KG1 (cell line): ENCODE measurements at regions not wholly inside any gene's neighbourhood (a gene's known extent, or its start where the extent isn't known, plus 50 kb on each side); places are given as distances from the start of the nearest gene placed in this dataset.
"Not testable (repeated sequence)": the region's sequence is repeated elsewhere in the genome, so short reads cannot be mapped to it uniquely, and the experiment has no call there.

ENCODE experiments used
- DNase-seq: peaks from one replicate; lab custom pipeline; 2025; lab: John Stamatoyannopoulos, UW

DNA sequence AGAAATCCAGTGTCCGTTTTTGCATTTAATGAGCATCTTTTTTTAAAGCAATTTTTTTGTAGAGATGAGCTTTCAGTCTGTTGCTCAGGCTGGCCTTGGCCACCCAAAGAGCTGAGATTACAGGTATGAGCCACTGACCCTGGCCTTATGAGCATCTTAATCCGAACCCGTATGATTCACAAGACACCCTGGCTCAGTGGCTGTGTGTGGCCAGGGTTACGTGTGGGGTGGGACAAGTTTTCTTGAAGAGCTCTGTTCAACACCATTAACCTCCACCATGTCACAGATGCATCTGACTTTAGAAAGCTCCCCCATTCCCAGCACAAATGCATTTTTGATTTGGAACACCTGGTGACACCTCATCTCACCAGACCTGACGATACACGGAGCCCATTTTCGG is 166.5 kb upstream of the PITRM1 start:
- no peak for DNase-seq

DNA sequence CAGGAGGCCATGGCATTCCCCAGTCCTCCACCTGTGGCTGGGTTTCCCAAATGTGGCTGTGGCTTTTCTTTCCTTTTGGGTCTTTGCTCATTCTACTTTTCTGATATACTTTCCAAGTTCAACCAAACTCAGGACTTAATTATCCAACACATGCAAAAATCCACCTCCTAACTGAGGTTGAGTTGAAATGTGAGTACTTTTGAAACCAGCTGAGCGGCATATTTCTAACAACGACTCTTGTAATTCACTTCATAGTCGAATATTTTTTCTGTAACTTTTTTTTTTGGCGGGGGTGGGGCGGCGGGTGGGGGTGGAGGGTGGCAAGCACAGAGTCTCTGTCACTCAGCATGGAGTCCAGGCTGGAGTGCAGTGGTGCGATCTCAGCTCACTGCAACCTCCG is 165.2 kb upstream of the PITRM1 start:
- DNase-seq = no peak

DNA sequence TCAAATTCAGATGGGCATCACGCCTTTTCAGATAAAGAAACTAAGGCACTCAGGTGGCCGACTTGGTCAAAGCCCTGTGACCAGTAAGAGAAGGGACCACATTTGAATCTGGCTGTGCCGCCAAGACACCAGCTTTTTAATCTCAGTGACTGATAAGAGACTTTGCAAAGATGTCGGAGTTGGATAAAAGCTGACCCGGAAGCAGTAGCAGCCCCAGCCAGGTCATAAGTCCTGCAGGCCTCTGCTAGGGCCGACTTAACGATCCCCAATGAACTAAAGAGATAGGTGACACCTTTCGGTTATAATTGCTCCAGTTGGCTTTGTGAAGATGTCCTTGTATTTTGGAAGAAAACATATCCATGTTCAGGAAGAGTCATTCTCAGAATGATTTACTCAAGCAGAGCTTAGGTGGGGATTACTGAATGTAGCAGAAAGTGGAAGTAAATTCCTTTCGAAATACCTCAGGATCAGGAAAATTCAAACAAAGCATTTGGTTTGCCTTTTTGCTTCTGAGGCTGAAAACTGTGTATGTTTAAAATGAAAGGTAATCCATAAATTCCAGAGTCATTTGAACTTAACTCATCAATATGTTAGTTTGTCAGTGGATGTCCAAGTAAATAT is 164.2 kb upstream of the PITRM1 start:
- DNase-seq = no peak

DNA sequence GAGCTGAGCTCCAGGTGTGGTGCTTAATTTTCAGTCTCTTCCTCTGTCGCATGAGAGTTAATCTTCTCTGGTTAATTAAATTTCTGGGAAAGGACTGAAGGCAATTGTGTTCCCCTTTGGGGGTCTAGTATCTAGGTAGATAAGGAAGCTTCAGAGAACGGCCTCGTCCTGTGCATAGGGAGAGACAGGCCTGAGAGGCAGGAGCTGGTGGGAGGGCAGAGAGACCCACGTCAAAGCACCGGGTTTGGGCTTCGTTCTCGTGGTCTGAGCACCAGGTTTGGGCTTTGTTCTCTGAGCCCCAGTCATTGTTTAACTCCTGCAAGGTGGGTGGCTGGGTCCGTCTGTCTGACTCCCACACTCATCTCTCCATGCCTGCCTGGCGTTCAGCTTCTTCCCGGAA is 160.8 kb upstream of the PITRM1 start:
- no peak for DNase-seq

DNA sequence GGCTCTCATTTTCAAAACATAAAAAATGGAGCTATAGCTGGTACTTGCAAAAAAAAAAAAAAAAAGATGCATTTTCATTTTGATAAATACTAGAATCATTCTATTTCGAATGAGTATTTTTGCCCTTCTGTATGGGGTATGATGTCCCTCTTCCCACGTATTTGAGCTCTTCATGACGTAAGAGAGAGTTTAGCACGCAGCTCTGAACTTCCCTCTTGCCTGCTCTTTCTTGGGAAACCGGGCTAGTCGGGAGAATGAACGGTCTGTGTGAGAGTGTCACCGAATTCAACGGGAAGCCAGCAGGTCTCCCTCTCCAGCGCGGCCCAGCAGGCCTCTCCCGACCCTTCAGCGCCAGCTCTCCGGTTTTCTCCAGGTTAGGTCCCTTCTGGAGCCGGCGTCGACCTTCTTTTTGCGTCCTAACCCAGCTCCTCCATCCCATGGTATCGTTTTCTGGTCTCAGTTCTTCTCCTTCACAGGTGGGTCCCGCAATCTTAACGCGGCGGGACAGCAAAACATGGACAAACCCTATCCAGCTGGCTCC is 159.2 kb upstream of the PITRM1 start:
- DNase-seq = no peak

DNA sequence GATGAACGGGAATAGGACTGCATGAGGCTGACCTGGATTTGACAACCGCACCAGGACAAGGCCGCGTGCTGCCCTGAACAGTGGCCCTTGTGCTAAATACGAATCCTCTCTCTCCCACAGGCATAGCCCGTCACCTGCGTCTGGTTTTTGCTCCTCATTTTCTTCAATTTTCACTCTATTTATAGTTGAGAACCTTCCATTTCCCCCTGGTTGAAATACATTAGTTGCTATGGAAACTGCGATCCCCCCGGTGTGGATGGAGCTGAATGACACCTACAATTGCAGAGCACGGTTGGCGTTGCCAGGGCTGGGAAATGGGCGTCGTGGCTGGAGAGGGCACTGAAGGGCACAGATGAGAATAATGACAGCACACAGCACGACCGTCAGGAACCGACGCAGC is 158.6 kb upstream of the PITRM1 start:
- no peak for DNase-seq

DNA sequence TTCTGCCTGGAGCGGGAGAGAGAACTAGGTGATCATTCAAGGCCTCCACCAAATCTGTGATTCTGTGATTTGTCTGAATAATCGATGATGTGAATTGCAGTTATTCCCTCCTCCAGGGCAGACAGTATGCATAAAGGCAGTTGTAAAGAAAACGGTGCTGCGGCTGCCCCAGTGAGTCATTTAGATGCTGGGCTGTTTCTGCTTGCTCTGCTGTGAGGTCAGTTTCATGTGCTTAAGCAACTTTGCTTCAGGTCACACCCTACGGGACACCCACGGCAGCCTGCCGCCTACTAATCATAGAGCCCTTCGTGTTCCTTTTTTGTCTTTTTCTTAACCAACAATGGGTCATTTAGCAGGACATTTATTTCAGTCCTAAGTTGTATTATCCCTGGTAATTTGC is 158.1 kb upstream of the PITRM1 start:
- DNase-seq = no peak

DNA sequence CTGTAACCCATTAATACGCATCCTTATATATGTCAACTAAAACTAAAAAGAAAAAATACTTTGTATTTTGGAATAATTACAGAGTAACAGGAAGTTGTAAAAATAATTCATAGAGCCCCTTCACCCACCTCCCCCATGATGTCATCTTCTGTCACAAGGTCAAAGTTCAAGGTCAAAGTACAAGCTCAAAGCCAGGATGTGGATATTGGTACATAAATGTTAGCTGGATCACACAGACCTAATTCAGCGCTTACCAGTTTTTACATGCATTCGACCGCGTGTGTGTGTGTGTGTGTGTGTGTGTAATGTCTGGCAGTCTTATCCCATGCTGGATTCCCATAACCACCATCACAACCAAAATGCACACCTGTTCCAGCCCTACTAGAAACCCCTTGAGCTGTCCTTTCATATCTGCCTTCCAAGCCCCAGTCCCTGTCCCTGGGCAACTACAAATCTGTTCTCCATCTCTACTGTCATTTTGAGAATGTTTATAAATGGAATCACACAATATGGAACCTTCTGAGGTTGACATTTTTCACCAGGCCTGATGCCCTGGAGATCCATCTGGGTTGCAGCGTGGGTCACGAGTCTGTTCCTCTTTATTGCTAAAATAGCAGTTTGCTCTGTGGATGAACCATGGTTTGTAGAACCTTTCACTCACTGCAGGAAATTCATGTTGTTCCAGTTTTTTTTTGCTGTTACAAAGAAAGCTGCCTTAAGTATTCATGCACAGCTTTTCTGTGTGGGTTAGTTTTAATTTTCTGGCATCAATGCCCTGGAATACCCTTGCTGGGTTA is 153.6 kb upstream of the PITRM1 start:
- no peak for DNase-seq

DNA sequence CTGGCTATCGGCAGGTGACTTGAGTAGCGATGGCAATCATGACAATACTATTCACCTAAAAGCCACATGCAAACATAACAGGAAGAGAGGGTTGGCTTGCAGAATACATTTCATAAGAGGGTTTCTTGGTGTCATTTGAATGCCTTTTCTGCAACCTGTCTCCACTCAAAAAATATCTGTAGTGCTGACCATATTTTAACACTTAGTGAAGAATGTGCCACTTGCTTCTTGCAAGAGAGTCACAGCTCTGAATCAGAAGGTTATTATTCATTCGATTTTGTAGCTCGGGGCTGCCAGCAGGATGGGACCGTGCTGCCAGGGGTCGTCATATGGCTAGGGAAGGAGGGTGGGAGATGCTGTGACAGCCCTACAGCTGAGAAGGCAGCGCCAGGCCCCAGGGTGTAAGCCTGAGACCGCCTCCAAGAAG is 152.0 kb upstream of the PITRM1 start:
- no peak for DNase-seq

DNA sequence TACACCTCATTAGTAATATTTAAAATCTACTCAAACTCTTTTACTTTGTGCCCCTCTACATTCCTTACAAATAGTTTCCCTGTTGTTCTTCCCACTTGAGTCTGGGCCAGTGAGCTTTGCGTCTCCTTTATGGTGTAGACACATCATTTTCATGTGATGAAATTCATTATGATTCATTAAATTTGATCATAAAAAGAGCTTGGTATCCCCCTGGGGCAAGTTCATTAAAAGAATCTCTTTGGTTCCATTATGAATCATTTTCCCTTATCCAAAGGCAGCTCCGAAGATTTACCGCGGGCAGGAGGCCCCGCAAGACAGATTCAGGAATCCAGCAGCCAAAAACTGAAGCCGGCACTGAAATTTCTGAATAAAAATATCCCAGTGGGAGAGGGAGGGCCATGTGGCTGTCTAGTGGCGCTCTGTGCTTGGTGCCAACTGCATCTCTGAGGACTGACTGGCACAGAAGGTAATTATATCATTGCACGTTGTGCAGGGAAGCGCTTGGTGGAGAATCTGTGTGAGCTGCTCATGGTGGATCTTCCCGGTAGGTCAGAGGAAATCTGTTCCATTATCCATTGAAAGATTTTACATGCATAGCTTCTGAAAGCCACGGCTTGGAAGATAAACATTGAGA is 151.4 kb upstream of the PITRM1 start:
- no peak for DNase-seq

DNA sequence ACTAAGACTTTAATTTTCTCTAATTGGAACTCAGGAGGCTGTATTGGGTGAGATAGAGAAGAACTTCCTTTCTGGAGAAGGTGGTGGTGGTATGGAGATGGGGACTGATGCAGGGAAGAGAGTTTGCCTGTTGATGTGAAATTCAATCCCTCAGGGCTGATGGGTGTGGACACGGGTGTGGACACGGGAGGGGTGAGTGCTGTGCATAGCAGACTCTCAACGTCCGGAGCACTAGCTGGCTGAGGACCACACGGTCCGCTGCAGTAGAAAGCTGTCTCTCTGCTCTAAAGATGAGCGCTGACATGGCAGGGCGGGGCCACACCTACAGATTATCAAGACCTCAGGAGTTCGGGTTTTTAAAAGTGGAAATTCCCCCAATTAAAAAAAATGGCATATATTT is 148.5 kb upstream of the PITRM1 start:
- no peak for DNase-seq

DNA sequence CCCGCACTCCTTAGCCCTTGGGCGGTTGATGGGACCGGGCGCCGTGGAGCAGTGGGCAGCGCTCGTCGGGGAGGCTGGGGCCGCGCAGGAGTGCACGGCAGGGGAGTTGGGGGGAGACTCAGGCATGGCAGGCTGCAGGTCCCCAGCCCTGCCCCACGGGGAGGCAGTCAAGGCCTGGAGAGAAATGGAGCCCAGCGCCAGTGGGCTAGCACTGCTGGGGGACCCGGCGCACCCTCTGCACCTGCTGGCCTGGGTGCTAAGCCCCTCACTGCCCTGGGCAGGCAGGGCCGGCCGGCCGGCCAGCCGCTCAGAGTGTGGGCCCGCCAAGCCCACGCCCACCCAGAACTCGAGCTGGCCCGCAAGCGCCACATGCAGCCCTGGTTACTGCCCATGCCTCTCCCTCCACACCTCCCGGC is 147.2 kb upstream of the PITRM1 start:
- no peak for DNase-seq

DNA sequence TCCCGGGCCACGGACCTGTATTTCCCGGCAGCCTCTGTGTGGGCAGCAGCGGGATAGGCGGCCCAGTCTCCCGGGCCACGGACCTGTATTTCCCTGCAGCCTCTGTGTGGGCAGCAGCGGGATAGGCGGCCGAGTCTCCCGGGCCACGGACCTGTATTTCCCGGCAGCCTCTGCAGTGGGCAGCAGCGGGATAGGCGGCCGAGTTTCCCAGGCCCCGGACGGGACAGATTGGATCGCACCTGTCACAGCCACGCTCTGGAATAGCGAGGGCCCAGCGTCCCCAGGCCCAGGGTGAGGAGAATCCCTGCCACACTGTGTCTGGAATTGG is 145.9 kb upstream of the PITRM1 start:
- not testable (repeated sequence) for DNase-seq

DNA sequence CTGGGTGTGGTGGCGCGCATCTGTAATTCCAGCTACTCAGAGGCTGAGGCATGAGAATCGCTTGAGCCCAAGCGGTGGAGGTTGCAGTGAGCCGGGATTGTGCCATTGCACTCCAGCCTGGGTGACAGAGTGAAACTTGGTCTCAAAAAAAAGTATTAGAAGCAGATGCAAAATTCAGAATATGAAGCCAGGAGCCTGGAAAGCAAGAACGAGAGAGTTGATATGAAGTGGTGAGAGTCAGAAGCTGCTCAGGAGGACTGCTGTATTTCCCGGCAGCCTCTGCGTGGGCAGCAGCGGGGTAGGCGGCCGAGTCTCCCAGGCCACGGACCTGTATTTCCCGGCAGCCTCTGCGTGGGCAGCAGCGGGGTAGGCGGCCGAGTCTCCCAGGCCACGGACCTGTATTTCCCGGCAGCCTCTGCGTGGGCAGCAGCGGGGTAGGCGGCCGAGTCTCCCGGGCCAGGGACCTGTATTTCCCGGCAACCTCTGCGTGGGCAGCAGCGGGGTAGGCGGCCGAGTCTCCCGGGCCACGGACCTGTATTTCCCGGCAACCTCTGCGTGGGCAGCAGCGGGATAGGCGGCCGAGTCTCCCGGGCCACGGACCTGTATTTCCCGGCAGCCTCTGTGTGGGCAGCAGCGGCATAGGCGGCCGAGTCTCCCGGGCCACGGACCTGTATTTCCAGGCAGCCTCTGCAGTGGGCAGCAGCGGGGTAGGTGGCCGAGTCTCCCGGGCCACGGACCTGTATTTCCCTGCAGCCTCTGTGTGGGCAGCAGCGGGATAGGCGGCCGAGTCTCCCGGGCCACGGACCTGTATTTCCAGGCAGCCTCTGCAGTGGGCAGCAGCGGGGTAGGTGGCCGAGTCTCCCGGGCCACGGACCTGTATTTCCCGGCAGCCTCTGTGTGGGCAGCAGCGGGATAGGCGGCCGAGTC is 145.2 kb upstream of the PITRM1 start:
- DNase-seq = not testable (repeated sequence)

DNA sequence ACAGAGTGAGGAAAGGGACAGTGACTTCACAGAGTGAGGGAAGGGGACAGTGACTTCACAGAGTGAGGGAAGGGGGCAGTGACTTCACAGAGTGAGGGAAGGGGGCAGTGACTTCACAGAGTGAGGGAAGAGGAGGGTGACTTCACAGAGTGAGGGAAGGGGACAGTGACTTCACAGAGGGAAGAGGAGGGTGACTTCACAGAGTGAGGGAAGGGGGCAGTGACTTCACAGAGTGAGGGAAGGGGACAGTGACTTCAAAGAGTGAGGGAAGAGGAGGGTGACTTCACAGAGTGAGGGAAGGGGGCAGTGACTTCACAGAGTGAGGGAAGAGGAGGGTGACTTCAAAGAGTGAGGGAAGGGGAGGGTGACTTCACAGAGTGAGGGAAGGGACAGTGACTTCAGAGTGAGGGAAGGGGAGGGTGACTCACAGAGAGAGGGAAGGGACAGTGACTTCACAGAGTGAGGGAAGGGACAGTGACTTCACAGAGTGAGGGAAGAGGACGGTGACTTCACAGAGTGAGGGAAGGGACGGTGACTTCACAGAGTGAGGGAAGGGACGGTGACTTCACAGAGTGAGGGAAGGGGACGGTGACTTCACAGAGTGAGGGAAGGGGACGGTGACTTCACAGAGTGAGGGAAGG is 142.0 kb upstream of the PITRM1 start:
- DNase-seq = not testable (repeated sequence)

DNA sequence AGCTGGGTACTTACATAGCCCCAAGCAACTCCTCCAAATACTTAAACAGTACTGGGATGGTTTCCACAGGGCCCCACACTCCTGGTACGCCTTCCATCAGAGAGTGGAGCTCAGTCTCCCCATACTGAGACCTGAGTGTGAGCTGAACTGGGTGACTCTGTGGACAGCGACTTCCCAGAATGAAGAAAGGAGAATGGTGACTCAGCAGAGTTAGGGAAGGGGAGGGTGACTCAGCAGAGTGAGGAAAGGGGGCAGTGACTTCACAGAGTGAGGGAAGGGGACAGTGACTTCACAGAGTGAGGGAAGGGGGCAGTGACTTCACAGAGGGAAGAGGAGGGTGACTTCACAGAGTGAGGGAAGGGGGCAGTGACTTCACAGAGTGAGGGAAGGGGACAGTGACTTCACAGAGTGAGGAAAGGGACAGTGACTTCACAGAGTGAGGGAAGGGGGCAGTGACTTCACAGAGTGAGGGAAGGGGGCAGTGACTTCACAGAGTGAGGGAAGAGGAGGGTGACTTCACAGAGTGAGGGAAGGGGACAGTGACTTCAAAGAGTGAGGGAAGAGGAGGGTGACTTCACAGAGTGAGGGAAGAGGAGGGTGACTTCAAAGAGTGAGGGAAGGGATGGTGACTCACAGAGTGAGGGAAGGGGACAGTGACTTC is 141.3 kb upstream of the PITRM1 start:
- not testable (repeated sequence) for DNase-seq

DNA sequence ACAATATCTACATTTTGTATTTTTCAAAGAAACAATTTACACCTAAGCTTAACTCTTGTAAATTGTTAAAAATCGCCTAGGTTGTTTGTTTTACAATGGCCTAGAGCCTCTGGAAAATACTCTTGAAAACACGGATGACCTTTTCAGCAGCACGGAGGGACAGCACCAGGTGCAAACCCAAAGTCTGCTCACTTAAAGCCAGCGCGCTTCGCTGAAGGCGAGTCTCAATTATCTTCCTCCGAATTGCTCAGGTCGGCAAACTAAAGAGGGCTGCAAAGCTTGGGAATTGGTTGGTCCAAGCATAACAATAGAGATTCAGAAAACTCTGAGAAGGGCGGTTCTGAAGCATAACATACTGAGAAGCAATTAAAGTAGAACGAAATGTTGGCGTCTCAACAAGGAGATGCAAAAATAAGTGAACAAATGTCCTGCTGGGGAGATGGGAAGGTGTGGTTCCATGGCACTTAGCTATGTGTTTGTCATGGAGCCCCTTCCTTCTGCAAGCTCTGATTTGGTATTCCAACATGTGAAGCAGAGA is 139.9 kb upstream of the PITRM1 start:
- DNase-seq = no peak

DNA sequence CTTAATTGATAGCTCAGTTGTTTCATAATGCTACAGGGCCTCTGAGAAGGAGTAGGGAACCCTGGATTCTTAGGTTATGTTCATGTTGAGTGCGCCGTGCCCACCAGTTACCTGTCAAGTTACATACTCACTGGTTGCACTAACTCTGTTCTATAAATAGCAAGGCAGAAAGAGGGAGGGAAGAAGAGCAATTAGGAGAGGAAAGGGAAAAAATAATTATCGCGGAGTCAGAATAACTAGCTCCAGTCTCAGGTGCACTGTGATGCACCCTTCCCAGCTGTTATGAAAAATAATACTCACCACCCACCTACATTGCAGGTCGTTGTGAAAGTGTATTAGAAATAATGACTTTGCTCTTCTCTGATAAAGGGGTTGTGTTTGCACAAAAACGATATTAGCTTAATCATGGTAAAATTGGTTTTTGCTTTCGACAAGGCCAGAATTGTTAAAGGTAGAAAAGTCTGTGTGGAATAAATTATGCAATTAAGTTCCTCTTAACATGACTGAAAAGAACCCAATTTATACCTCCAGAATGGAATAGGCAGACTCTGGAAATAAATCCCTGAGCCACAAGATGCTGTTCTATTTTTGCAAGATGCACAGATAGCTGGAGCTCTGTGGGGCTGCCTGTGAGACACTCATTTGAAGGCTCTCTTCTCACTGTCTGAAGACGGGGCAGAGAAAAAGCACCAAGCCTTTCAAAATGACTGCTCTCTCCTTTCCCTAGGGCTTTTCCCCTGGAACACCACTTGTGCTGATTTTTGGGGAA is 137.6 kb upstream of the PITRM1 start:
- no peak for DNase-seq

DNA sequence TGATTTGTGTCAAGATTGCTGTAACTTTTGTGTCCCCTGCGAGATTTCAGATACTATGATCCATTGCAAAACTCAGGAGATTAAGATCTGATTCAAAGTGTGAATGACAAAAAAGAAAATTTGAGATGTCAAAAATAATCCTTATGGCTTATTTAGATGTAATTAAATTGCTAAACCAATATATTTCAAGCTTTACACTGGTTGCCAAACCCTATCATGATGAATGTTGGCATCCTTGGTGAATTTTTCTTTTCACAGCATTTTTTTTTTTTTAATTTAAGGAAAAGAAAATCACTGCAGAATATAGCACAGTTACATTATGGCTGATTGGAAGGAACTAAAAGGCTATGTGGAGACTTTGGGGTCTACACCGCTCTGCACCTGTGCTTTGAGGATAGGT is 133.5 kb upstream of the PITRM1 start:
- no peak for DNase-seq

DNA sequence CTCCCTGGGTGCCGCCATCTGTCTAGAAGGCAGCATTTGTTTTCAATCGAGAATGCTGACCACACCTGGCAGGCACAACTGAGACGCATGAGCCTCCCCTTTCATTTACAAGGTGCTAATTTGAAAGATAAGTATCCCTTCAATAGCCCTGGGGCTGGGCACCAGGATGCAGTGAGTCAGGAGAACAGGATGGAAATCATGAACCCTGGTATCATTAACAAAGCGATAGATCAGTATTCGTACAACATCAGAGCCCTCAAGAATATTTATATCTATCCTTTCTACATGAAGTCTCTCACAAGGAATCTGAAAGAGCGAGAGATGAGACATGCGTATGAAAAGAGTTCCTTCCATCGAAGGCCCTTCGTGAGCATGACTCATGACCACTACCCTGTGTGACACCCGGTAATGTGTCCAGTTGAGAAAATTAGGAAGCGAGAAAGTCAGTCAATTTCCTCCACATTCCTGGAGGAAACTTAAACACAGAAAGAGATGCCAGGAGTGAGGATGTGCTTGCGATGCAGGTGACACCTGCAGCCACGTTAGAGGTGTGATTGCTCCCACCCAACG is 123.1 kb upstream of the PITRM1 start:
- no peak for DNase-seq
